ENCODE measurements at regions not wholly inside any gene's neighbourhood (a gene's known extent, or its start where the extent isn't known, plus 50 kb on each side); places are given as distances from the start of the nearest gene placed in this dataset.

- H3K4me3 ChIP-seq (ENCODE audit: low read depth, low read length) = no peak overlapping the region
- no peaks in the 10 kb centered on the region for H3K79me2 ChIP-seq (ENCODE audit: control insufficient read depth, insufficient read depth, low read length, unreplicated experiment)
- no peak overlapping the region for H2AFZ ChIP-seq (ENCODE audit: low read length, unreplicated experiment)
- H3K27me3 ChIP-seq (ENCODE audit: insufficient read depth, low read length) = no peaks in the 10 kb centered on the region
- no peaks in the 10 kb centered on the region for H3K36me3 ChIP-seq (ENCODE audit: insufficient read depth, low read length)
- H3K4me1 ChIP-seq (ENCODE audit: control insufficient read depth, insufficient read depth, low read length, unreplicated experiment) = no peaks in the 10 kb centered on the region
- no peak overlapping the region for H3K27ac ChIP-seq (ENCODE audit: low read depth, low read length)
Observed at GRCh38 chr5:12315461-12315860, 411.2 kb upstream of the CTNND2 start.

- H3K27me3 ChIP-seq (ENCODE audit: insufficient read depth, low read length) = no peaks in the 10 kb centered on the region
- no peak overlapping the region for H2AFZ ChIP-seq (ENCODE audit: low read length, unreplicated experiment)
- no peak overlapping the region for H3K4me3 ChIP-seq (ENCODE audit: low read depth, low read length)
- no peaks in the 10 kb centered on the region for H3K36me3 ChIP-seq (ENCODE audit: insufficient read depth, low read length)
- H3K4me1 ChIP-seq (ENCODE audit: control insufficient read depth, insufficient read depth, low read length, unreplicated experiment) = no peaks in the 10 kb centered on the region
- no peak overlapping the region for H3K27ac ChIP-seq (ENCODE audit: low read depth, low read length)
- H3K79me2 ChIP-seq (ENCODE audit: control insufficient read depth, insufficient read depth, low read length, unreplicated experiment) = no peaks in the 10 kb centered on the region
Observed at GRCh38 chr5:12313602-12314001, 409.4 kb upstream of the CTNND2 start.

- H3K27me3 ChIP-seq (ENCODE audit: insufficient read depth, low read length) = no peaks in the 10 kb centered on the region
- H2AFZ ChIP-seq (ENCODE audit: low read length, unreplicated experiment) = no peak overlapping the region
- H3K4me3 ChIP-seq (ENCODE audit: low read depth, low read length) = no peak overlapping the region
- no peaks in the 10 kb centered on the region for H3K79me2 ChIP-seq (ENCODE audit: control insufficient read depth, insufficient read depth, low read length, unreplicated experiment)
- no peaks in the 10 kb centered on the region for H3K36me3 ChIP-seq (ENCODE audit: insufficient read depth, low read length)
- H3K27ac ChIP-seq (ENCODE audit: low read depth, low read length) = no peak overlapping the region
- no peaks in the 10 kb centered on the region for H3K4me1 ChIP-seq (ENCODE audit: control insufficient read depth, insufficient read depth, low read length, unreplicated experiment)
Observed at GRCh38 chr5:12312343-12312742, 408.1 kb upstream of the CTNND2 start.

GRCh38 chr5:12294151-12294550 lies 389.9 kb upstream of the CTNND2 start:
- no peaks in the 10 kb centered on the region for H3K27me3 ChIP-seq (ENCODE audit: insufficient read depth, low read length)
- no peak overlapping the region for H2AFZ ChIP-seq (ENCODE audit: low read length, unreplicated experiment)

GRCh38 chr5:12292610-12293204 lies 388.5 kb upstream of the CTNND2 start:
- Histone ChIP-seq H3K27ac (ENCODE audit: low read depth, low read length) (no peak overlapping the region), H2AFZ (ENCODE audit: low read length, unreplicated experiment) (no peak overlapping the region), H3K36me3 (ENCODE audit: insufficient read depth, low read length) (no peaks in the 10 kb centered on the region), H3K27me3 (ENCODE audit: insufficient read depth, low read length) (no peaks in the 10 kb centered on the region), H3K79me2 (ENCODE audit: control insufficient read depth, insufficient read depth, low read length, unreplicated experiment) (no peaks in the 10 kb centered on the region), H3K4me1 (ENCODE audit: control insufficient read depth, insufficient read depth, low read length, unreplicated experiment) (no peaks in the 10 kb centered on the region), H3K4me3 (ENCODE audit: low read depth, low read length) (no peak overlapping the region)

More at GRCh38 chr5:12294151-12294550, 389.9 kb upstream of the CTNND2 start:
- no peaks in the 10 kb centered on the region for H3K36me3 ChIP-seq (ENCODE audit: insufficient read depth, low read length)
- no peak overlapping the region for H3K27ac ChIP-seq (ENCODE audit: low read depth, low read length)
- H3K4me3 ChIP-seq (ENCODE audit: low read depth, low read length) = no peak overlapping the region
- no peaks in the 10 kb centered on the region for H3K4me1 ChIP-seq (ENCODE audit: control insufficient read depth, insufficient read depth, low read length, unreplicated experiment)
- no peaks in the 10 kb centered on the region for H3K79me2 ChIP-seq (ENCODE audit: control insufficient read depth, insufficient read depth, low read length, unreplicated experiment)

GRCh38 chr5:12284604-12285003 lies 380.4 kb upstream of the CTNND2 start:
- no peaks in the 10 kb centered on the region for H3K79me2 ChIP-seq (ENCODE audit: control insufficient read depth, insufficient read depth, low read length, unreplicated experiment)
- H3K27ac ChIP-seq (ENCODE audit: low read depth, low read length) = no peak overlapping the region
- H3K4me1 ChIP-seq (ENCODE audit: control insufficient read depth, insufficient read depth, low read length, unreplicated experiment) = no peaks in the 10 kb centered on the region
- H3K27me3 ChIP-seq (ENCODE audit: insufficient read depth, low read length) = no peaks in the 10 kb centered on the region
- no peaks in the 10 kb centered on the region for H3K36me3 ChIP-seq (ENCODE audit: insufficient read depth, low read length)
- H2AFZ ChIP-seq (ENCODE audit: low read length, unreplicated experiment) = no peak overlapping the region
- no peak overlapping the region for H3K4me3 ChIP-seq (ENCODE audit: low read depth, low read length)

GRCh38 chr5:12277504-12278192 lies 373.4 kb upstream of the CTNND2 start:
- no peaks in the 10 kb centered on the region for H3K36me3 ChIP-seq (ENCODE audit: insufficient read depth, low read length)
- no peak overlapping the region for H3K4me3 ChIP-seq (ENCODE audit: low read depth, low read length)

GRCh38 chr5:12274236-12274635 lies 370.0 kb upstream of the CTNND2 start:
- Histone ChIP-seq H3K79me2 (ENCODE audit: control insufficient read depth, insufficient read depth, low read length, unreplicated experiment) (no peaks in the 10 kb centered on the region), H3K4me3 (ENCODE audit: low read depth, low read length) (no peak overlapping the region), H3K4me1 (ENCODE audit: control insufficient read depth, insufficient read depth, low read length, unreplicated experiment) (no peaks in the 10 kb centered on the region), H2AFZ (ENCODE audit: low read length, unreplicated experiment) (no peak overlapping the region), H3K27ac (ENCODE audit: low read depth, low read length) (no peak overlapping the region), H3K36me3 (ENCODE audit: insufficient read depth, low read length) (no peaks in the 10 kb centered on the region), H3K27me3 (ENCODE audit: insufficient read depth, low read length) (no peaks in the 10 kb centered on the region)

More at GRCh38 chr5:12277504-12278192, 373.4 kb upstream of the CTNND2 start:
- Histone ChIP-seq H2AFZ (ENCODE audit: low read length, unreplicated experiment) (no peak overlapping the region), H3K79me2 (ENCODE audit: control insufficient read depth, insufficient read depth, low read length, unreplicated experiment) (no peaks in the 10 kb centered on the region), H3K4me1 (ENCODE audit: control insufficient read depth, insufficient read depth, low read length, unreplicated experiment) (no peaks in the 10 kb centered on the region), H3K27me3 (ENCODE audit: insufficient read depth, low read length) (no peaks in the 10 kb centered on the region), H3K27ac (ENCODE audit: low read depth, low read length) (no peak overlapping the region)

GRCh38 chr5:12272389-12272788 lies 368.1 kb upstream of the CTNND2 start:
- no peaks in the 10 kb centered on the region for H3K27me3 ChIP-seq (ENCODE audit: insufficient read depth, low read length)
- H3K27ac ChIP-seq (ENCODE audit: low read depth, low read length) = no peak overlapping the region
- H3K79me2 ChIP-seq (ENCODE audit: control insufficient read depth, insufficient read depth, low read length, unreplicated experiment) = no peaks in the 10 kb centered on the region
- no peak overlapping the region for H3K4me3 ChIP-seq (ENCODE audit: low read depth, low read length)
- H3K36me3 ChIP-seq (ENCODE audit: insufficient read depth, low read length) = no peaks in the 10 kb centered on the region
- H3K4me1 ChIP-seq (ENCODE audit: control insufficient read depth, insufficient read depth, low read length, unreplicated experiment) = no peaks in the 10 kb centered on the region
- H2AFZ ChIP-seq (ENCODE audit: low read length, unreplicated experiment) = no peak overlapping the region

- no peak overlapping the region for H3K27ac ChIP-seq (ENCODE audit: low read depth, low read length)
- no peak overlapping the region for H2AFZ ChIP-seq (ENCODE audit: low read length, unreplicated experiment)
- no peaks in the 10 kb centered on the region for H3K79me2 ChIP-seq (ENCODE audit: control insufficient read depth, insufficient read depth, low read length, unreplicated experiment)
- no peak overlapping the region for H3K4me3 ChIP-seq (ENCODE audit: low read depth, low read length)
- no peaks in the 10 kb centered on the region for H3K36me3 ChIP-seq (ENCODE audit: insufficient read depth, low read length)
- no peaks in the 10 kb centered on the region for H3K27me3 ChIP-seq (ENCODE audit: insufficient read depth, low read length)
- H3K4me1 ChIP-seq (ENCODE audit: control insufficient read depth, insufficient read depth, low read length, unreplicated experiment) = no peaks in the 10 kb centered on the region
Observed at GRCh38 chr5:12270914-12271313, 366.7 kb upstream of the CTNND2 start.

GRCh38 chr5:12269164-12269563 lies 364.9 kb upstream of the CTNND2 start:
- no peaks in the 10 kb centered on the region for H3K4me1 ChIP-seq (ENCODE audit: control insufficient read depth, insufficient read depth, low read length, unreplicated experiment)
- no peak overlapping the region for H3K4me3 ChIP-seq (ENCODE audit: low read depth, low read length)
- H3K79me2 ChIP-seq (ENCODE audit: control insufficient read depth, insufficient read depth, low read length, unreplicated experiment) = no peaks in the 10 kb centered on the region
- no peaks in the 10 kb centered on the region for H3K27me3 ChIP-seq (ENCODE audit: insufficient read depth, low read length)
- H3K36me3 ChIP-seq (ENCODE audit: insufficient read depth, low read length) = no peaks in the 10 kb centered on the region
- H2AFZ ChIP-seq (ENCODE audit: low read length, unreplicated experiment) = no peak overlapping the region
- no peak overlapping the region for H3K27ac ChIP-seq (ENCODE audit: low read depth, low read length)

All from ACC112 (cell line).